H1 (cell line): ENCODE measurements at regions not wholly inside any gene's neighbourhood (a gene's known extent, or its start where the extent isn't known, plus 50 kb on each side); places are given as distances from the start of the nearest gene placed in this dataset.

Experiments used
- CTCF ChIA-PET: fragments of 300-600 bp; sonication (Branson Sonifier 250); formaldehyde crosslinking; loops from one replicate; lab custom pipeline; 2021; ENCODE audit not compliant: partially characterized antibody; lab: Charles Lee
- POLR2A ChIA-PET: fragments of 300-600 bp; sonication (Branson Sonifier 250); formaldehyde crosslinking; loops from one replicate; lab custom pipeline; 2021; ENCODE audit warnings: inconsistent platforms; ENCODE audit not compliant: partially characterized antibody; lab: Charles Lee
- DNase-seq, 2 experiments: peaks; one replicate each; pipeline versions ENCODE4 v3.0.0 to v3.0.0-alpha.2; 2010 to 2022; ENCODE audit warnings: low spot score in 2 of 2, low read depth in 1 of 2, mixed read lengths in 1 of 2
- FAIRE-seq: peaks from 2 replicates; lab custom pipeline; 2011; peaks lifted over from hg19 to GRCh38; lab: Jason Lieb, UNC
- H2AFZ ChIP-seq: 2 replicates; pipeline ENCODE4 v1.8.1; 2012; ENCODE audit warnings: low read length, inconsistent platforms
- H2AK5ac ChIP-seq: 2 replicates; pipeline ENCODE4 v1.6.1; 2013; ENCODE audit warnings: low read depth, low read length
- H2BK120ac ChIP-seq: replicated peaks from 2 replicates; pipeline ENCODE3; 2013; ENCODE audit warnings: low read depth, low read length, inconsistent platforms
- H2BK12ac ChIP-seq: 2 replicates; pipeline ENCODE4 v1.6.1; 2013; ENCODE audit warnings: low read depth, low read length
- H2BK15ac ChIP-seq: 2 replicates; pipeline ENCODE4 v1.6.1; 2013; ENCODE audit warnings: low read length
- H2BK20ac ChIP-seq: 2 replicates; pipeline ENCODE4 v1.6.1; 2013; ENCODE audit warnings: low read length
- H2BK5ac ChIP-seq: 2 replicates; pipeline ENCODE4 v1.6.1; 2013; ENCODE audit warnings: low read depth, low read length
- H3K14ac ChIP-seq: 2 replicates; pipeline ENCODE4 v1.6.1; 2013; ENCODE audit warnings: inconsistent platforms; ENCODE audit not compliant: insufficient read length
- H3K18ac ChIP-seq: 2 replicates; pipeline ENCODE4 v1.6.1; 2013; ENCODE audit warnings: low read length; ENCODE audit errors: extremely low read depth
- H3K23ac ChIP-seq: 2 replicates; pipeline ENCODE4 v1.6.1; 2013; ENCODE audit warnings: inconsistent platforms; ENCODE audit not compliant: insufficient read length
- H3K23me2 ChIP-seq: 2 replicates; pipeline ENCODE4 v1.6.1; 2013; ENCODE audit warnings: low read depth, low read length
- H3K27ac ChIP-seq: 2 replicates; pipeline ENCODE4 v1.6.1; 2011; ENCODE audit warnings: low read depth, low read length, inconsistent platforms
- H3K27me3 ChIP-seq, 4 experiments: replicated peaks in 1 of 4; 1 replicate in 1 of 4; 2 replicates in 3 of 4; pipeline versions ENCODE4 v1.6.1 to v1.8.1; 2011 to 2013; ENCODE audit warnings: low read length in 3 of 4, mild to moderate bottlenecking in 3 of 4, inconsistent platforms in 2 of 4, mixed read lengths in 2 of 4, moderate library complexity in 1 of 4; ENCODE audit not compliant: control insufficient read depth in 3 of 4, insufficient read depth in 3 of 4; ENCODE audit errors: extremely low read depth in 1 of 4
- H3K36me3 ChIP-seq, 4 experiments: 2 replicates each; pipeline versions ENCODE4 v1.6.1 to v1.8.1; 2011 to 2013; ENCODE audit warnings: mild to moderate bottlenecking in 4 of 4, low read length in 3 of 4, moderate library complexity in 2 of 4, control low read depth in 1 of 4, inconsistent platforms in 1 of 4; ENCODE audit not compliant: insufficient read depth in 4 of 4, control insufficient read depth in 2 of 4
- H3K4ac ChIP-seq: replicated peaks from 2 replicates; pipeline ENCODE3; 2013; ENCODE audit warnings: low read length, low read depth, mixed read lengths, inconsistent platforms; ENCODE audit not compliant: insufficient read length
- H3K4me1 ChIP-seq, 4 experiments: replicated peaks in 1 of 4; 1 replicate in 1 of 4; 2 replicates in 3 of 4; pipeline versions ENCODE4 v1.6.1 to v1.8.1; 2011 to 2013; ENCODE audit warnings: low read length in 3 of 4, inconsistent platforms in 2 of 4, mixed read lengths in 1 of 4; ENCODE audit not compliant: insufficient read depth in 4 of 4, control insufficient read depth in 3 of 4
- H3K4me2 ChIP-seq, 2 experiments: 2 replicates each; pipeline versions ENCODE4 v1.6.1 to v1.8.1; 2011 to 2013; ENCODE audit warnings: low read depth in 2 of 2, low read length in 2 of 2, control low read depth in 1 of 2, inconsistent platforms in 1 of 2, mild to moderate bottlenecking in 1 of 2; ENCODE audit not compliant: insufficient read depth in 1 of 2
- H3K4me3 ChIP-seq, 4 experiments: fragments of 200-600, 300-600 bp in 1 of 4; sonication (generic), shearing (Covaris generic), sonication (Bioruptor Twin) in 1 of 4; 2 replicates each; pipeline versions ENCODE4 v1.5.1 to v1.8.1; 2011 to 2016; ENCODE audit warnings: low read length in 4 of 4, low read depth in 3 of 4, control low read depth in 2 of 4, inconsistent platforms in 2 of 4, mild to moderate bottlenecking in 2 of 4, mixed read lengths in 1 of 4, moderate library complexity in 1 of 4; ENCODE audit not compliant: insufficient read depth in 2 of 4; ENCODE audit errors: extremely low read depth in 1 of 4
- H3K56ac ChIP-seq: replicated peaks from 2 replicates; pipeline ENCODE3; 2013; ENCODE audit warnings: low read depth, mild to moderate bottlenecking, mixed read lengths, low read length, inconsistent platforms; ENCODE audit not compliant: insufficient read length
- H3K79me1 ChIP-seq: 2 replicates; pipeline ENCODE4 v1.6.1; 2013; ENCODE audit warnings: low read depth, low read length, control low read depth
- H3K79me2 ChIP-seq, 2 experiments: 2 replicates each; pipeline versions ENCODE4 v1.6.1 to v1.8.1; 2012 to 2013; ENCODE audit warnings: low read length in 2 of 2, mild to moderate bottlenecking in 2 of 2, inconsistent platforms in 1 of 2; ENCODE audit not compliant: insufficient read depth in 2 of 2, control insufficient read depth in 1 of 2
- H3K9ac ChIP-seq, 4 experiments: replicated peaks in 1 of 4; 1 replicate in 1 of 4; 2 replicates in 3 of 4; pipeline versions ENCODE4 v1.6.1 to v1.8.1; 2011 to 2013; ENCODE audit warnings: low read depth in 3 of 4, low read length in 3 of 4, control low read depth in 2 of 4, mild to moderate bottlenecking in 2 of 4, moderate library complexity in 2 of 4, inconsistent platforms in 1 of 4; ENCODE audit errors: extremely low read depth in 1 of 4
- H3K9me3 ChIP-seq, 2 experiments: 2 replicates each; pipeline versions ENCODE4 v1.6.1 to v1.8.1; 2012 to 2013; ENCODE audit warnings: mild to moderate bottlenecking in 2 of 2, moderate library complexity in 2 of 2, control low read depth in 1 of 2, inconsistent platforms in 1 of 2, low read depth in 1 of 2, low read length in 1 of 2, mixed read lengths in 1 of 2; ENCODE audit not compliant: insufficient read depth in 2 of 2
- H4K20me1 ChIP-seq, 2 experiments: replicated peaks in 1 of 2; 2 replicates each; pipeline versions ENCODE3 to v1.8.1; 2011 to 2013; ENCODE audit warnings: inconsistent platforms in 2 of 2, low read length in 2 of 2, mild to moderate bottlenecking in 1 of 2; ENCODE audit not compliant: insufficient read depth in 2 of 2, control insufficient read depth in 1 of 2
- H4K5ac ChIP-seq: 2 replicates; pipeline ENCODE4 v1.6.1; 2013; ENCODE audit warnings: low read length, low read depth, mixed read lengths, inconsistent platforms; ENCODE audit not compliant: insufficient read length
- H4K8ac ChIP-seq: 2 replicates; pipeline ENCODE4 v1.8.0; 2013; ENCODE audit warnings: mild to moderate bottlenecking, moderate library complexity, low read length, inconsistent platforms; ENCODE audit not compliant: insufficient read depth; ENCODE audit errors: extremely low read depth
- H4K91ac ChIP-seq: replicated peaks from 2 replicates; pipeline ENCODE3; 2013; ENCODE audit warnings: low read length, mixed read lengths, inconsistent platforms; ENCODE audit not compliant: insufficient read length
- CBX8 ChIP-seq: fragments of 300-800, 300-1000 bp; sonication (generic); IDR thresholded peaks from 2 replicates; pipeline ENCODE4 v1.7.1; 2016; ENCODE audit warnings: low read depth, low read length, borderline replicate concordance
- CEBPB ChIP-seq: IDR thresholded peaks from 2 replicates; pipeline ENCODE4 v1.6.1; 2012; ENCODE audit warnings: low read depth, low read length
- CHD2 ChIP-seq: IDR thresholded peaks from 2 replicates; pipeline ENCODE4 v1.6.1; 2012; ENCODE audit warnings: low read length, improper control_type of control experiment
- EP300 ChIP-seq, 2 experiments: IDR thresholded peaks; 1 replicate in 1 of 2; 2 replicates in 1 of 2; pipeline ENCODE4 v1.6.1; 2011 to 2012; ENCODE audit warnings: low read depth in 2 of 2, low read length in 2 of 2, mild to moderate bottlenecking in 2 of 2, borderline replicate concordance in 1 of 2, inconsistent platforms in 1 of 2, moderate library complexity in 1 of 2
- PHF8 ChIP-seq: fragments of 200-600 bp; sonication (generic); conservative IDR thresholded peaks from 2 replicates; pipeline ENCODE4 v1.7.1; 2012; ENCODE audit warnings: low read depth, mild to moderate bottlenecking, inconsistent platforms, low read length, moderate library complexity
- RFX5 ChIP-seq: IDR thresholded peaks from 2 replicates; pipeline ENCODE4 v1.6.1; 2011; ENCODE audit warnings: low read depth, low read length, improper control_type of control experiment, borderline replicate concordance
- RXRA ChIP-seq: IDR thresholded peaks from 2 replicates; pipeline ENCODE4 v1.6.1; 2011; ENCODE audit warnings: low read depth, mild to moderate bottlenecking, low read length, moderate library complexity; ENCODE audit not compliant: insufficient read depth
- SIX5 ChIP-seq: IDR thresholded peaks from 2 replicates; pipeline ENCODE4 v1.6.1; 2011; ENCODE audit warnings: mild to moderate bottlenecking, low read depth, low read length
- SRF ChIP-seq: IDR thresholded peaks from 2 replicates; pipeline ENCODE4 v1.6.1; 2011; ENCODE audit warnings: mild to moderate bottlenecking, low read depth, low read length, moderate library complexity
- TAF1 ChIP-seq: IDR thresholded peaks from 2 replicates; pipeline ENCODE4 v1.6.1; 2011; ENCODE audit warnings: mild to moderate bottlenecking, low read depth, low read length
- YY1 ChIP-seq: IDR thresholded peaks from 2 replicates; pipeline ENCODE4 v1.6.1; 2011; ENCODE audit warnings: low read depth, mild to moderate bottlenecking, low read length
- WGBS, 2 experiments: shearing (Covaris generic) in 1 of 2; methylation state at CpG; one replicate each; pipeline versions ENCODE4 v1.1.6 to v1.1.7; 2013 to 2015; ENCODE audit warnings: low lambda C conversion rate in 2 of 2, mixed read lengths in 2 of 2, inconsistent platforms in 1 of 2, low coverage in 1 of 2, missing lambda C conversion rate in 1 of 2; ENCODE audit not compliant: insufficient replicate concordance in 2 of 2, insufficient coverage in 1 of 2, insufficient read length in 1 of 2; ENCODE audit errors: extremely low coverage in 1 of 2, missing lambda C conversion rate in 1 of 2; 5-methylcytosine and 5-hydroxymethylcytosine counted together

GRCh38 chr12:3375326-3375725, 115.7 kb upstream of the PRMT8 start:
- H3K27me3 ChIP-seq: no peaks in the 10 kb centered on the region; a peak in 1 of 7 replicates
- no peaks in the 10 kb centered on the region; the same call in 1 of the 2 replicates for H3K23me2 ChIP-seq
- no peaks in the 10 kb centered on the region for H3K36me3 ChIP-seq
- H3K4me2 ChIP-seq: no peak overlapping the region
- no peak for DNase-seq
- FAIRE-seq: no peak
- H3K4me3 ChIP-seq: no peak overlapping the region
- H2AFZ ChIP-seq: no peak overlapping the region
- H2BK15ac ChIP-seq: no peak overlapping the region
- CTCF ChIA-PET: interaction anchor here (0.9 to 2.1 kb wide), 10 partner anchors 10 to 247 kb away, joined by 3 to 9 read pairs (median 3); no protein-coding TSS in a partner anchor
- H3K56ac ChIP-seq: no peak overlapping the region
- H3K4ac ChIP-seq: no peak overlapping the region
- H4K8ac ChIP-seq: no peak overlapping the region
- no peak for TF ChIP-seq SRF
- no peak for TF ChIP-seq RXRA
- TF ChIP-seq YY1: no peak
- no peak for TF ChIP-seq CBX8
- TF ChIP-seq CHD2: no peak
- TF ChIP-seq TAF1: no peak
- no peak for TF ChIP-seq SIX5
- TF ChIP-seq CEBPB: no peak
- TF ChIP-seq PHF8: no peak
- TF ChIP-seq EP300 (IDR thresholded peaks at IDR 0.05; ENCODE audit: borderline replicate concordance in 1 of 2, low read depth in 2 of 2, low read length in 2 of 2): no peak
- TF ChIP-seq RFX5: no peak
- TF ChIP-seq, all 59 proteins: peak for 0
- no peak overlapping the region for H3K9ac ChIP-seq
- no peak overlapping the region for H3K23ac ChIP-seq
- no peak overlapping the region for H2BK120ac ChIP-seq
- no peak overlapping the region for H2AK5ac ChIP-seq
- POLR2A ChIA-PET: no interaction called here
- no peaks in the 10 kb centered on the region for H4K20me1 ChIP-seq
- H3K79me2 ChIP-seq: no peaks in the 10 kb centered on the region
- H3K18ac ChIP-seq: no peak overlapping the region
- H2BK12ac ChIP-seq: no peak overlapping the region
- no peak overlapping the region for H3K14ac ChIP-seq
- no peaks in the 10 kb centered on the region for H3K79me1 ChIP-seq
- H4K91ac ChIP-seq: no peak overlapping the region
- no peaks in the 10 kb centered on the region for H3K4me1 ChIP-seq
- no peak overlapping the region for H3K27ac ChIP-seq
- no peak overlapping the region for H4K5ac ChIP-seq
- no peaks in the 10 kb centered on the region for H3K9me3 ChIP-seq
- no peak overlapping the region for H2BK5ac ChIP-seq
- H2BK20ac ChIP-seq: no peak overlapping the region
- WGBS, 2 experiments: 94% methylated on average over 4 of the region's 4 CpGs; no CpG with 5 or more reads in 1 of the 2 experiments
